KG1 (cell line): ENCODE measurements at regions not wholly inside any gene's neighbourhood (a gene's known extent, or its start where the extent isn't known, plus 50 kb on each side); places are given as distances from the start of the nearest gene placed in this dataset.

Experiments used
- DNase-seq: peaks from one replicate; lab custom pipeline; 2025; lab: John Stamatoyannopoulos, UW

DNA sequence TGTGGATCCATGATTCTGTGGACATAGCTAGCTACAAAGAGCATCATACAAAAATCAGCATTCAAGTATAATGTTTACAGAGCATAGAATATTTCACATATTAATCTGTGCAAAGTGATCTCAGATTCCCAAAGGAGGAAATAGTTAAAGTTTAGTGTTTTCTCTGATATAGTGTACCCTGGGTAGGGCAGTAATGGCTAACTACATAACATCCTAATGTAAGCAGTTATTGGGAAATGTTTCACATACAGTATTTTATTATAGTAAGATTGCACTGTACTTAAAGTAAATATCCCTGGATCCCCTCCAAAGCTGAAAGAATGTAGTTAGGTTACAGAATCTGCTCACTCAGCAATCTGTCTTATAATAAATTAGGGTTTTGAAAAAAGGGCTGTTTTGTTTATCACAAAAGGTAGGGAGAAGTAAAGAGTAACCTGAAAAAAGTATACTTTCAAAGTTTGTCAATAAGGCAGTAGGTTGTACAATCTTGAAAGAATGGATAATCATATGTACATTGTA, 52.5 kb upstream of the SMARCA2 start:
- no peak for DNase-seq

DNA sequence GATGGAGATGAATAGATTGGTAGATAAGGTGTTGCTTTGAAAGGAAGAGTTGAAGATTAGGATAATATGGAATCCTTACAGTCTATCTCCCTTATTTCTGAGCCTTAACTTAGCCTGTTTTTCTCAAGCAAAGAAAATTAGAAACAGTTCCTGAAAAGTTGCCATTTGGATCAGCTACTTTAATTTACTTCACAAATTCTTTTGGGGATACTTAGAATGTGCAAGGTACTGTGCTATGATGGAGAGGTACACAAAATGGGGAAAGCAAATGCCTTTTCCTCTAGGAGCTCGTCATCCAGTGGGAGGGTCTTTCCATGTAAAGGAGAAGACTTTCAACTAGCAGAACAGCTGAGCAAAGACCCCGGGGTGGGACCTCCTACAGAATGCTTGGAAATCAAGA, 51.1 kb upstream of the SMARCA2 start:
- DNase-seq, result no peak
